Loucy (cell line): ENCODE measurements at regions not wholly inside any gene's neighbourhood (a gene's known extent, or its start where the extent isn't known, plus 50 kb on each side); places are given as distances from the start of the nearest gene placed in this dataset.

Experiments
- H2AFZ ChIP-seq: fragments of 200-600 bp; sonication (generic); 2 replicates; pipeline ENCODE4 v1.6.0; 2016; ENCODE audit warnings: antibody characterized with exemption, mild to moderate bottlenecking, low read length, moderate library complexity
- H3F3A ChIP-seq: fragments of 200-600 bp; 2 replicates; pipeline ENCODE4 v1.6.0; 2016; ENCODE audit warnings: antibody characterized with exemption, low read depth, mild to moderate bottlenecking
- H3K27me3 ChIP-seq: fragments of 200-600 bp; sonication (generic); 2 replicates; pipeline ENCODE4 v1.6.1; 2014; ENCODE audit warnings: low read length, mild to moderate bottlenecking; ENCODE audit not compliant: insufficient read depth, poor library complexity, severe bottlenecking
- H3K36me3 ChIP-seq: fragments of 200-600 bp; sonication (generic); 2 replicates; pipeline ENCODE4 v1.6.1; 2016; ENCODE audit warnings: low read length; ENCODE audit not compliant: insufficient read depth
- H3K4me1 ChIP-seq: fragments of 200-600 bp; sonication (generic); 2 replicates; pipeline ENCODE4 v1.5.1; 2014; ENCODE audit warnings: low read length, mild to moderate bottlenecking; ENCODE audit not compliant: insufficient read depth, poor library complexity, severe bottlenecking
- H3K4me2 ChIP-seq: fragments of 200-600 bp; sonication (generic); 2 replicates; pipeline ENCODE4 v1.6.0; 2014; ENCODE audit warnings: antibody characterized with exemption, low read length, low read depth, mild to moderate bottlenecking; ENCODE audit not compliant: poor library complexity, severe bottlenecking
- H3K4me3 ChIP-seq: fragments of 200-600 bp; sonication (generic); 2 replicates; pipeline ENCODE4 v1.5.1; 2014; ENCODE audit warnings: low read length, mild to moderate bottlenecking, mixed read lengths; ENCODE audit not compliant: poor library complexity, severe bottlenecking
- H3K79me2 ChIP-seq: fragments of 200-600 bp; sonication (generic); 2 replicates; pipeline ENCODE4 v1.6.1; 2014; ENCODE audit warnings: low read length; ENCODE audit not compliant: insufficient read depth
- H3K9ac ChIP-seq: fragments of 200-600 bp; sonication (generic); 2 replicates; pipeline ENCODE4 v1.6.0; 2014; ENCODE audit warnings: mild to moderate bottlenecking, low read depth, low read length, moderate library complexity; ENCODE audit not compliant: poor library complexity, severe bottlenecking
- H3K9me2 ChIP-seq: fragments of 200-600 bp; sonication (generic); replicated peaks from 2 replicates; pipeline ENCODE4 v1.6.1; 2016; ENCODE audit warnings: low read depth, low read length, mixed read lengths
- H3K9me3 ChIP-seq: fragments of 200-600 bp; sonication (generic); 2 replicates; pipeline ENCODE4 v1.6.1; 2014; ENCODE audit warnings: mild to moderate bottlenecking, antibody characterized with exemption, low read length, low read depth; ENCODE audit not compliant: insufficient read depth
- H4K20me1 ChIP-seq: fragments of 200-600 bp; sonication (generic); 2 replicates; pipeline ENCODE4 v1.6.0; 2014; ENCODE audit warnings: antibody characterized with exemption, low read length, mild to moderate bottlenecking; ENCODE audit not compliant: insufficient read depth, poor library complexity, severe bottlenecking
- CTCF ChIP-seq: fragments of 200-600 bp; sonication (generic); conservative IDR thresholded peaks from 2 replicates; pipeline ENCODE4 v1.5.1; 2014; ENCODE audit warnings: mild to moderate bottlenecking, antibody characterized with exemption, low read length
- EZH2phosphoT487 ChIP-seq: fragments of 200-600 bp; IDR thresholded peaks from 2 replicates; pipeline ENCODE4 v1.6.1; 2018; ENCODE audit warnings: antibody characterized with exemption, mild to moderate bottlenecking, moderate library complexity, borderline replicate concordance

- Histone ChIP-seq H3K9ac (no peak overlapping the region), H3K4me1 (no peaks in the 10 kb centered on the region), H4K20me1 (no peaks in the 10 kb centered on the region), H2AFZ (no peak overlapping the region), H3K27me3 (no peaks in the 10 kb centered on the region), H3K9me2 (no peaks in the 10 kb centered on the region), H3K36me3 (no peaks in the 10 kb centered on the region), H3K4me3 (no peak overlapping the region), H3K79me2 (no peaks in the 10 kb centered on the region), H3F3A (no peaks in the 10 kb centered on the region), H3K9me3 (peaks cover 14% of the 10 kb centered on the region; the same call in 1 of the 2 replicates), H3K4me2 (no peak overlapping the region)
- TF ChIP-seq CTCF (no peak), EZH2phosphoT487 (no peak)
These were observed 63.9 kb upstream of the MOCS1 start for GRCh38 chr6:39998126-39998525.

- peaks cover 22% of the 10 kb centered on the region; the same call in 1 of the 2 replicates for H3K9me3 ChIP-seq
- no peaks in the 10 kb centered on the region for H3K4me1 ChIP-seq
- no peaks in the 10 kb centered on the region for H3K9me2 ChIP-seq
- H2AFZ ChIP-seq = no peak overlapping the region
- H3K79me2 ChIP-seq = no peaks in the 10 kb centered on the region
- no peaks in the 10 kb centered on the region for H3K36me3 ChIP-seq
- H3K9ac ChIP-seq = no peak overlapping the region
- H4K20me1 ChIP-seq = no peaks in the 10 kb centered on the region
- H3K4me3 ChIP-seq = no peak overlapping the region
- TF ChIP-seq EZH2phosphoT487 (no peak), CTCF (no peak)
- no peaks in the 10 kb centered on the region for H3F3A ChIP-seq
- no peaks in the 10 kb centered on the region for H3K27me3 ChIP-seq
- H3K4me2 ChIP-seq = no peak overlapping the region
These were observed 62.9 kb upstream of the MOCS1 start for GRCh38 chr6:39997101-39997635.

GRCh38 chr6:39995633-39996032 is 61.4 kb upstream of the MOCS1 start:
- H4K20me1 ChIP-seq = no peaks in the 10 kb centered on the region
- H3K9me3 ChIP-seq = peaks cover 22% of the 10 kb centered on the region; the same call in 1 of the 2 replicates
- H3K4me1 ChIP-seq = no peaks in the 10 kb centered on the region

More at GRCh38 chr6:39995633-39996032, 61.4 kb upstream of the MOCS1 start:
- Histone ChIP-seq H3K36me3 (no peaks in the 10 kb centered on the region), H3K9me2 (no peaks in the 10 kb centered on the region), H3K27me3 (no peaks in the 10 kb centered on the region), H3K4me2 (no peak overlapping the region), H2AFZ (no peak overlapping the region), H3K9ac (no peak overlapping the region), H3K79me2 (no peaks in the 10 kb centered on the region), H3K4me3 (no peak overlapping the region), H3F3A (no peaks in the 10 kb centered on the region)
- TF ChIP-seq CTCF = no peak
- TF ChIP-seq EZH2phosphoT487 = no peak
